ENCODE measurements at regions not wholly inside any gene's neighbourhood (a gene's known extent, or its start where the extent isn't known, plus 50 kb on each side); places are given as distances from the start of the nearest gene placed in this dataset.

DNA sequence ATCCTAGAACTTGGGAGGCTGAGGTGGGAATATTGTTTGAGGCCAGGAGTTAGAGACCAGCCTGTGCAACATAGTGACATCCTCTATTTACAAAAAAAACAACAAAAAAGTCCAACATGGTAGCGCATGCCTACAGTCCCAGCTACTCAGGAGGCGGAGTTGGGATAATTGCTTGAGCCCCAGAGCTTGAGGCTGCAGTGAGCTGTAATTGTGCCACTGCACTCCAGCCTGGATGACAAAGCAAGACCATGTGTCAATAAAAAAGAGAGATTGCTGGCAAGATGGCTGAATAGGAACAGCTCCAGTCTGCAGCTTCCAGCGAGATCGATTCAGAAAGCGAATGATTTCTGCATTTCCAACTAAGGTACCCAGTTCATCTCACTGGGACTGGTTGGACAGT is 54.8 kb upstream of the FBXL17 start:
- no peak for DNase-seq

DNA sequence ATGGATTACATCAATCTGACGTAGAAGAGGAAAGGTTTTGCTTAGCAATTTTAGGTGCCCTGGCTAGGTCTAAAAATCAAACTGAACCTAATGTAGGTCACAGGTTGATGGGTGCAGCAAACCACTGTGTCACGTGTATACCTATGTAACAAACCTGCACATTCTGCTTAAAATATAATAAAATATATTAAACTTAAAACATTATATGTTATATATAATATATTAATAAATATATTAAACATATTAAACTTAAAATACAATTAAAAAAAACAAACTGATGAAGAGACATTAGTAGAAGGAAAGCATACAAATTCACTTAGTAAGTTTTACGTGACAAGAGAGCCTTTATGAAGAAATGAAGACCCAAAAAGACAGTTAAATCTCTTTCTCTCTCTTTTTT is 51.7 kb upstream of the FBXL17 start:
- DNase-seq: no peak

DNA sequence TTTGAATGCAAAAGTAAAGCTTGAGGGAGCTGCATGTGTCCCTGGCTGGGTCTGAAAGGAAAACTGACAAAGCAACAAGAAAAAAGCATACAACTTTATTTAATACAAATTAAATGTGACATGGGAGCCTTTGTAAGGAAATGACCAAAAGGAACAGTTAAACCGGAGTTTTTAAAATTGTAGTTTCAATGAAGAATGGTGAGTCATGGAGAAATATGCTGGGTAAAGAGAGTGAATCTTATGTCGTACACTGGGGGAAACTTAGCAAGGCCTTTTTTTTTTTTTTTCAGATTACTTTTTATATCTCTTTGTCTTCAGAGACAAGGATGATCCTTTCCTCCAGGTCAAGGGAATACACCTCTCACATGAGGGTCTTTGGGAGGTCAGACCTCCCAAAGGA is 50.1 kb upstream of the FBXL17 start:
- DNase-seq: no peak
